GM23338 (cell line): ENCODE measurements at regions not wholly inside any gene's neighbourhood (a gene's known extent, or its start where the extent isn't known, plus 50 kb on each side); places are given as distances from the start of the nearest gene placed in this dataset.

ENCODE experiments used
- CTCF ChIP-seq, 2 experiments: fragments of 200-600 bp in 1 of 2; sonication (generic) in 1 of 2; conservative IDR thresholded peaks; 2 replicates each; pipeline versions ENCODE4 v1.5.1 to v1.6.1; 2016 to 2017; ENCODE audit warnings: antibody characterized with exemption in 2 of 2, low read depth in 2 of 2, mild to moderate bottlenecking in 2 of 2, moderate library complexity in 1 of 2
- ETS1 ChIP-seq: IDR thresholded peaks from 2 replicates; pipeline ENCODE4 v1.6.1; 2016; ENCODE audit warnings: antibody characterized with exemption
- EZH2 ChIP-seq: fragments of 200-600 bp; sonication (generic); IDR thresholded peaks from one replicate; pipeline ENCODE4 v1.8.0; 2017; ENCODE audit warnings: antibody characterized with exemption, mild to moderate bottlenecking, low read depth; ENCODE audit not compliant: unreplicated experiment
- NANOG ChIP-seq: IDR thresholded peaks from 2 replicates; pipeline ENCODE4 v1.6.1; 2016; ENCODE audit warnings: antibody characterized with exemption, borderline replicate concordance
- REST ChIP-seq: IDR thresholded peaks from one replicate; pipeline ENCODE4 v1.6.1; 2018; ENCODE audit warnings: antibody characterized with exemption; ENCODE audit not compliant: unreplicated experiment
- STAT1 ChIP-seq: IDR thresholded peaks from one replicate; pipeline ENCODE4 v1.6.1; 2016; ENCODE audit warnings: antibody characterized with exemption; ENCODE audit not compliant: unreplicated experiment
- ZNF462 ChIP-seq: fragments of 250-450 bp; sonication (Bioruptor Pico); IDR thresholded peaks from 2 replicates; pipeline ENCODE4 v1.5.0; 2020; ENCODE audit warnings: mild to moderate bottlenecking, moderate library complexity

- TF ChIP-seq ZNF462 (no peak), STAT1 (no peak), REST (no peak), NANOG (no peak), EZH2 (no peak), CTCF (conservative IDR thresholded peaks at IDR 0.05; ENCODE audit: low read depth in 2 of 2) (no peak), ETS1 (no peak)
These were observed 97.4 kb upstream of the ITGA6 start (continued) for GRCh38 chr2:172329774-172330671.
